IMR-90 (cell line): ENCODE measurements at regions not wholly inside any gene's neighbourhood (a gene's known extent, or its start where the extent isn't known, plus 50 kb on each side); places are given as distances from the start of the nearest gene placed in this dataset.

ENCODE experiments used
- ATAC-seq: fragments of 200-7000 bp; cut with Tn5 transposase; 2 replicates; pipeline ENCODE4 v1.9.1; 2020; ENCODE audit warnings: low read depth, mild to moderate bottlenecking, moderate library complexity
- BruUV-seq: library from RNA; stranded (reverse); fragments of 400-500 nt; replicated peaks from 2 replicates; lab custom pipeline; 2021; lab: Mats Ljungman, UMichigan
- CTCF ChIA-PET: fragments of 300-600 bp; formaldehyde crosslinking; extraction: SDS; loops from one replicate; lab custom pipeline; 2021; ENCODE audit warnings: antibody characterized with exemption; lab: Yijun Ruan, JAX
- POLR2A ChIA-PET: fragments of 300-600 bp; sonication (Branson Sonifier 250); formaldehyde crosslinking; loops from one replicate; lab custom pipeline; 2022; ENCODE audit warnings: antibody characterized with exemption; ENCODE audit not compliant: unreplicated experiment; lab: Charles Lee
- DNase-seq: peaks from one replicate; pipeline ENCODE4 v3.0.0; 2013
- H2AFZ ChIP-seq: replicated peaks from 2 replicates; pipeline ENCODE3; 2013; ENCODE audit warnings: low read length, mild to moderate bottlenecking; ENCODE audit not compliant: poor library complexity
- H2AK5ac ChIP-seq: 2 replicates; pipeline ENCODE4 v1.6.1; 2013; ENCODE audit warnings: low read depth, low read length, inconsistent platforms
- H2AK9ac ChIP-seq: replicated peaks from 2 replicates; pipeline ENCODE3; 2013; ENCODE audit warnings: mild to moderate bottlenecking, low read depth, low read length, moderate library complexity; ENCODE audit not compliant: poor library complexity
- H2BK120ac ChIP-seq: 2 replicates; pipeline ENCODE4 v1.6.1; 2013; ENCODE audit warnings: low read depth, low read length, inconsistent platforms
- H2BK15ac ChIP-seq: 3 replicates; pipeline ENCODE4 v1.6.1; 2013; ENCODE audit warnings: low read depth, low read length, inconsistent platforms
- H2BK20ac ChIP-seq: 2 replicates; pipeline ENCODE4 v1.6.1; 2013; ENCODE audit warnings: low read depth, mild to moderate bottlenecking, inconsistent platforms, low read length, moderate library complexity
- H2BK5ac ChIP-seq: 2 replicates; pipeline ENCODE4 v1.6.1; 2013; ENCODE audit warnings: mild to moderate bottlenecking, low read depth, low read length, inconsistent platforms; ENCODE audit not compliant: poor library complexity, severe bottlenecking
- H3K14ac ChIP-seq: replicated peaks from 2 replicates; pipeline ENCODE4 v1.6.1; 2013; ENCODE audit warnings: low read depth, low read length, inconsistent platforms
- H3K18ac ChIP-seq: 2 replicates; pipeline ENCODE4 v1.6.1; 2013; ENCODE audit warnings: low read depth, low read length, control low read depth
- H3K23ac ChIP-seq: 2 replicates; pipeline ENCODE4 v1.6.1; 2013; ENCODE audit warnings: low read depth, low read length, inconsistent platforms
- H3K27ac ChIP-seq: 2 replicates; pipeline ENCODE4 v1.5.1; 2013; ENCODE audit warnings: mild to moderate bottlenecking, control low read depth, low read length; ENCODE audit not compliant: insufficient read depth
- H3K27me3 ChIP-seq: 2 replicates; pipeline ENCODE4 v1.6.1; 2013; ENCODE audit warnings: low read length; ENCODE audit not compliant: control insufficient read depth, insufficient read depth
- H3K36me3 ChIP-seq: 2 replicates; pipeline ENCODE4 v1.6.1; 2013; ENCODE audit warnings: low read length, mixed read lengths; ENCODE audit not compliant: control insufficient read depth, insufficient read depth
- H3K4ac ChIP-seq: 2 replicates; pipeline ENCODE4 v1.6.1; 2013; ENCODE audit warnings: low read depth, low read length, inconsistent platforms
- H3K4me1 ChIP-seq: 2 replicates; pipeline ENCODE4 v1.6.1; 2013; ENCODE audit warnings: low read length, mixed read lengths; ENCODE audit not compliant: control insufficient read depth, insufficient read depth
- H3K4me2 ChIP-seq: 2 replicates; pipeline ENCODE4 v1.6.1; 2013; ENCODE audit warnings: low read depth, mild to moderate bottlenecking, control low read depth, low read length, moderate library complexity
- H3K4me3 ChIP-seq: 2 replicates; pipeline ENCODE4 v1.5.1; 2013; ENCODE audit warnings: low read depth, mild to moderate bottlenecking, control low read depth, low read length, moderate library complexity; ENCODE audit not compliant: insufficient read depth
- H3K56ac ChIP-seq: 2 replicates; pipeline ENCODE4 v1.6.1; 2013; ENCODE audit warnings: low read length, inconsistent platforms; ENCODE audit not compliant: insufficient read depth; ENCODE audit errors: extremely low read depth
- H3K79me1 ChIP-seq, 2 experiments: 2 replicates each; pipeline ENCODE4 v1.6.1; 2013; ENCODE audit warnings: low read length in 2 of 2, inconsistent platforms in 1 of 2, low read depth in 1 of 2
- H3K9ac ChIP-seq: 2 replicates; pipeline ENCODE4 v1.6.1; 2013; ENCODE audit warnings: low read depth, low read length, control low read depth
- H3K9me1 ChIP-seq: 2 replicates; pipeline ENCODE4 v1.6.1; 2013; ENCODE audit warnings: low read length, inconsistent platforms; ENCODE audit not compliant: insufficient read depth
- H3K9me3 ChIP-seq: 2 replicates; pipeline ENCODE4 v1.6.1; 2013; ENCODE audit warnings: low read length; ENCODE audit not compliant: control insufficient read depth, insufficient read depth
- H4K20me1 ChIP-seq: 2 replicates; pipeline ENCODE4 v1.6.1; 2013; ENCODE audit warnings: low read length, inconsistent platforms; ENCODE audit not compliant: insufficient read depth
- H4K5ac ChIP-seq: 2 replicates; pipeline ENCODE4 v1.6.1; 2013; ENCODE audit warnings: mild to moderate bottlenecking, low read depth, low read length, control low read depth
- H4K8ac ChIP-seq, 2 experiments: 2 replicates each; pipeline ENCODE4 v1.6.1; 2013; ENCODE audit warnings: low read depth in 2 of 2, low read length in 2 of 2, control low read depth in 1 of 2, inconsistent platforms in 1 of 2
- H4K91ac ChIP-seq: 2 replicates; pipeline ENCODE4 v1.6.1; 2013; ENCODE audit warnings: low read depth, low read length, inconsistent platforms; ENCODE audit not compliant: insufficient read depth
- BHLHE40 ChIP-seq: fragments of 150-350 bp; IDR thresholded peaks from 2 replicates; pipeline ENCODE4 v1.6.1; 2016; ENCODE audit warnings: mild to moderate bottlenecking, low read depth, low read length
- CTCF ChIP-seq: conservative IDR thresholded peaks from 2 replicates; pipeline ENCODE4 v1.5.1; 2012; ENCODE audit warnings: mild to moderate bottlenecking, low read depth, low read length, improper control_type of control experiment
- FOS ChIP-seq: fragments of 150-350 bp; IDR thresholded peaks from 2 replicates; pipeline ENCODE4 v1.6.1; 2016; ENCODE audit warnings: low read depth, low read length
- MAFK ChIP-seq: IDR thresholded peaks from 2 replicates; pipeline ENCODE4 v1.6.1; 2012; ENCODE audit warnings: low read depth, low read length, improper control_type of control experiment
- MAZ ChIP-seq: IDR thresholded peaks from 2 replicates; pipeline ENCODE4 v1.6.1; 2012; ENCODE audit warnings: low read depth, mild to moderate bottlenecking, low read length, improper control_type of control experiment, moderate library complexity, borderline replicate concordance
- MXI1 ChIP-seq: IDR thresholded peaks from 2 replicates; pipeline ENCODE4 v1.6.1; 2012; ENCODE audit warnings: low read depth, mild to moderate bottlenecking, low read length, moderate library complexity, borderline replicate concordance
- POLR2A ChIP-seq: IDR thresholded peaks from 2 replicates; pipeline ENCODE4 v1.6.1; 2012; ENCODE audit warnings: mild to moderate bottlenecking, low read depth, low read length
- SMC3 ChIP-seq: fragments of 150-350 bp; IDR thresholded peaks from 2 replicates; pipeline ENCODE4 v1.6.1; 2016; ENCODE audit warnings: low read depth, mild to moderate bottlenecking, antibody characterized with exemption, low read length, moderate library complexity
- USF2 ChIP-seq: fragments of 150-350 bp; IDR thresholded peaks from 2 replicates; pipeline ENCODE4 v1.6.1; 2017; ENCODE audit warnings: mild to moderate bottlenecking, antibody characterized with exemption, low read length, low read depth
- WGBS, 2 experiments: methylation state at CpG; one replicate each; pipeline versions ENCODE4 v1.1.5 to v1.1.7; 2013; ENCODE audit warnings: missing lambda C conversion rate in 2 of 2; ENCODE audit not compliant: insufficient read length in 1 of 2; ENCODE audit errors: extremely low coverage in 2 of 2; 5-methylcytosine and 5-hydroxymethylcytosine counted together
- dilution Hi-C: fragments of 300-500 bp; cut with HindIII; formaldehyde crosslinking; loops from one replicate; pipeline ENCODE4 v1.14.3; 2018; ENCODE audit warnings: low sequenced_read_pairs; ENCODE audit not compliant: unreplicated experiment
- in situ Hi-C: fragments of 300-500 bp; cut with MboI; formaldehyde crosslinking; loops from 3 replicates; pipeline ENCODE4 v1.14.3; 2019; ENCODE audit warnings: low sequenced_read_pairs, inconsistent platforms, mixed read lengths
- intact Hi-C: fragments of 100-400 bp; cut with micrococcal nuclease; formaldehyde crosslinking; loops from 2 replicates; pipeline ENCODE4 v1.10.0; 2022
- TF ChIP-seq, protein P1 (sequence below): fragments of 150-350 bp; IDR thresholded peaks from 2 replicates; pipeline ENCODE4 v1.6.1; 2016; ENCODE audit warnings: low read depth, mild to moderate bottlenecking, low read length, moderate library complexity, borderline replicate concordance

DNA sequence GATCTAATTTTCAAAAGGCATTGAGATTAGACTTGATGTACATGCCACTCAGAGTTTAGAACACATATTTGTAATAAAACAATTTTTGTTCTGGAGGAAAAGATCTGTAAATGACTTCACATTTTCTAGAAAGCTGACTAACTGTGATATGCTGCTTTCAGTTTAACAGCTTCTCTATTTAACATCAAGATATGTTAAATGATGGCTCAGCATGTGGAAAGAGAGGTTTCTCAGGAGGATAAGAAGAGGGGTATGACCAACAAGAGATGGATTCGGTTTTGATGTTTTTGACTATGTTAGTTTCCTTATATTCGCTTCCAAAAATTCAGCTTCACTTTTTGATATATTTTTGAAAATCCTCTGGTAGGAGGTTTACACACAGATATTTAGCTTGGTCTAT lies 698.7 kb downstream of the GLUD2 start:
- no peak for ATAC-seq
- no peak overlapping the region for H3K56ac ChIP-seq
- H3K9me1 ChIP-seq, result no peaks in the 10 kb centered on the region
- H3K27ac ChIP-seq, result no peak overlapping the region
- no peaks in the 10 kb centered on the region for H3K4me1 ChIP-seq
- WGBS, 2 experiments, result no CpG with 5 or more reads among the region's 2 CpGs
- no peak overlapping the region for H2AK5ac ChIP-seq
- ChIA-PET POLR2A (no interaction called here), CTCF (no interaction called here)
- BruUV-seq, result no TSS peak
- H3K36me3 ChIP-seq, result no peaks in the 10 kb centered on the region
- DNase-seq, result no peak
- no peak overlapping the region for H3K23ac ChIP-seq
- no peak overlapping the region for H4K8ac ChIP-seq
- no peak overlapping the region for H4K5ac ChIP-seq
- no peak overlapping the region for H2BK5ac ChIP-seq
- H3K9me3 ChIP-seq, result no peaks in the 10 kb centered on the region
- in situ Hi-C loops (no loop called here), intact Hi-C loops (no loop called here), dilution Hi-C loops (no loop called here)
- no peaks in the 10 kb centered on the region for H4K20me1 ChIP-seq
- H3K4me2 ChIP-seq, result no peak overlapping the region
- H3K79me1 ChIP-seq, result no peaks in the 10 kb centered on the region
- no peak overlapping the region for H3K18ac ChIP-seq
- no peak overlapping the region for H3K14ac ChIP-seq
- H4K91ac ChIP-seq, result no peak overlapping the region
- H2BK20ac ChIP-seq, result no peak overlapping the region
- H3K4ac ChIP-seq, result no peak overlapping the region
- TF ChIP-seq FOS, result no peak
- no peak for TF ChIP-seq MXI1
- TF ChIP-seq, protein P1, sequence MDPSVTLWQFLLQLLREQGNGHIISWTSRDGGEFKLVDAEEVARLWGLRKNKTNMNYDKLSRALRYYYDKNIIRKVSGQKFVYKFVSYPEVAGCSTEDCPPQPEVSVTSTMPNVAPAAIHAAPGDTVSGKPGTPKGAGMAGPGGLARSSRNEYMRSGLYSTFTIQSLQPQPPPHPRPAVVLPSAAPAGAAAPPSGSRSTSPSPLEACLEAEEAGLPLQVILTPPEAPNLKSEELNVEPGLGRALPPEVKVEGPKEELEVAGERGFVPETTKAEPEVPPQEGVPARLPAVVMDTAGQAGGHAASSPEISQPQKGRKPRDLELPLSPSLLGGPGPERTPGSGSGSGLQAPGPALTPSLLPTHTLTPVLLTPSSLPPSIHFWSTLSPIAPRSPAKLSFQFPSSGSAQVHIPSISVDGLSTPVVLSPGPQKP, result no peak
- TF ChIP-seq CTCF, result no peak
- TF ChIP-seq BHLHE40, result no peak
- no peak for TF ChIP-seq POLR2A
- no peak for TF ChIP-seq SMC3
- no peak for TF ChIP-seq USF2
- TF ChIP-seq MAZ, result no peak
- TF ChIP-seq MAFK, result no peak
- H2BK120ac ChIP-seq, result no peak overlapping the region
- H2AFZ ChIP-seq, result no peak overlapping the region
- no peak overlapping the region for H2AK9ac ChIP-seq
- no peaks in the 10 kb centered on the region for H3K27me3 ChIP-seq
- no peak overlapping the region for H3K4me3 ChIP-seq
- H2BK15ac ChIP-seq, result no peak overlapping the region
- no peak overlapping the region for H3K9ac ChIP-seq
